H9 (cell line): ENCODE measurements at regions not wholly inside any gene's neighbourhood (a gene's known extent, or its start where the extent isn't known, plus 50 kb on each side); places are given as distances from the start of the nearest gene placed in this dataset.

ENCODE experiments used
- DNase-seq: peaks from one replicate; pipeline ENCODE4 v3.0.0-alpha.2; 2017
- H2AFZ ChIP-seq: one replicate; pipeline ENCODE4 v1.6.1; 2013; ENCODE audit warnings: mild to moderate bottlenecking, low read length, control low read depth, moderate library complexity
- H2AK5ac ChIP-seq: 2 replicates; pipeline ENCODE4 v1.6.1; 2013; ENCODE audit warnings: low read length, control low read depth, mixed read lengths; ENCODE audit not compliant: insufficient read length
- H2BK120ac ChIP-seq: one replicate; pipeline ENCODE4 v1.6.1; 2013; ENCODE audit warnings: low read depth, mild to moderate bottlenecking, low read length, control low read depth, inconsistent platforms; ENCODE audit not compliant: poor library complexity, severe bottlenecking
- H2BK12ac ChIP-seq: 2 replicates; pipeline ENCODE4 v1.6.1; 2013; ENCODE audit warnings: low read length, control low read depth, mixed read lengths, low read depth; ENCODE audit not compliant: insufficient read length
- H2BK15ac ChIP-seq: 2 replicates; pipeline ENCODE4 v1.6.1; 2013; ENCODE audit warnings: low read depth, low read length, control low read depth
- H2BK20ac ChIP-seq: one replicate; pipeline ENCODE4 v1.6.1; 2013; ENCODE audit warnings: low read depth, mild to moderate bottlenecking, low read length, control low read depth, inconsistent platforms; ENCODE audit not compliant: poor library complexity, severe bottlenecking
- H2BK5ac ChIP-seq: 2 replicates; pipeline ENCODE4 v1.6.1; 2013; ENCODE audit warnings: low read length, control low read depth, mixed read lengths; ENCODE audit not compliant: insufficient read length
- H3K14ac ChIP-seq: 2 replicates; pipeline ENCODE4 v1.6.1; 2013; ENCODE audit warnings: low read length, control low read depth; ENCODE audit not compliant: insufficient read depth
- H3K18ac ChIP-seq: 2 replicates; pipeline ENCODE4 v1.6.1; 2013; ENCODE audit warnings: low read depth, mild to moderate bottlenecking, mixed read lengths, low read length, control low read depth; ENCODE audit not compliant: insufficient read length
- H3K23ac ChIP-seq: 2 replicates; pipeline ENCODE4 v1.6.1; 2013; ENCODE audit warnings: low read length, control low read depth, mixed read lengths, low read depth; ENCODE audit not compliant: insufficient read length
- H3K23me2 ChIP-seq: 2 replicates; pipeline ENCODE4 v1.6.1; 2013; ENCODE audit warnings: low read depth, mild to moderate bottlenecking, mixed read lengths, low read length, control low read depth; ENCODE audit not compliant: insufficient read length, poor library complexity, severe bottlenecking
- H3K27ac ChIP-seq: 2 replicates; pipeline ENCODE4 v1.5.1; 2013; ENCODE audit warnings: low read length, control low read depth, mixed read lengths, low read depth; ENCODE audit not compliant: insufficient read length
- H3K27me3 ChIP-seq: 2 replicates; pipeline ENCODE4 v1.6.1; 2013; ENCODE audit warnings: low read length, control low read depth, inconsistent platforms; ENCODE audit not compliant: insufficient read depth
- H3K4ac ChIP-seq: 2 replicates; pipeline ENCODE4 v1.6.1; 2013; ENCODE audit warnings: low read depth, mild to moderate bottlenecking, control low read depth, inconsistent platforms, low read length, moderate library complexity
- H3K4me1 ChIP-seq: 2 replicates; pipeline ENCODE4 v1.6.1; 2013; ENCODE audit warnings: low read length, control low read depth, inconsistent platforms; ENCODE audit not compliant: insufficient read depth
- H3K4me2 ChIP-seq: 2 replicates; pipeline ENCODE4 v1.6.1; 2013; ENCODE audit warnings: low read length, control low read depth, mixed read lengths; ENCODE audit not compliant: insufficient read length, insufficient read depth
- H3K56ac ChIP-seq: 2 replicates; pipeline ENCODE4 v1.6.1; 2013; ENCODE audit warnings: low read depth, mild to moderate bottlenecking, mixed read lengths, low read length, control low read depth; ENCODE audit not compliant: insufficient read length
- H3K79me1 ChIP-seq: 2 replicates; pipeline ENCODE4 v1.6.1; 2013; ENCODE audit warnings: low read depth, mild to moderate bottlenecking, moderate library complexity, low read length, control low read depth, inconsistent platforms; ENCODE audit not compliant: insufficient read depth, poor library complexity, severe bottlenecking
- H3K79me2 ChIP-seq: 2 replicates; pipeline ENCODE4 v1.6.1; 2013; ENCODE audit warnings: low read length, control low read depth, inconsistent platforms; ENCODE audit not compliant: insufficient read depth
- H3K9ac ChIP-seq: 2 replicates; pipeline ENCODE4 v1.6.1; 2013; ENCODE audit warnings: low read length, control low read depth, mixed read lengths; ENCODE audit not compliant: insufficient read length; ENCODE audit errors: extremely low read depth
- H3K9me3 ChIP-seq: one replicate; pipeline ENCODE4 v1.6.1; 2013; ENCODE audit warnings: low read depth, low read length, inconsistent platforms; ENCODE audit not compliant: control insufficient read depth
- H3T11ph ChIP-seq: one replicate; pipeline ENCODE4 v1.6.1; 2013; ENCODE audit warnings: mild to moderate bottlenecking, low read length, control low read depth, inconsistent platforms
- H4K20me1 ChIP-seq: one replicate; pipeline ENCODE4 v1.6.1; 2013; ENCODE audit not compliant: control insufficient read depth, insufficient read length, insufficient read depth
- H4K5ac ChIP-seq: 2 replicates; pipeline ENCODE4 v1.6.1; 2013; ENCODE audit warnings: low read depth, mild to moderate bottlenecking, mixed read lengths, low read length, control low read depth; ENCODE audit not compliant: insufficient read length
- H4K8ac ChIP-seq: replicated peaks from 2 replicates; pipeline ENCODE4 v1.6.1; 2013; ENCODE audit warnings: low read length, control low read depth, mixed read lengths, low read depth; ENCODE audit not compliant: insufficient read length
- H4K91ac ChIP-seq: 2 replicates; pipeline ENCODE4 v1.6.1; 2013; ENCODE audit warnings: low read depth, mild to moderate bottlenecking, moderate library complexity, mixed read lengths, low read length, control low read depth; ENCODE audit not compliant: insufficient read length
- H3K27ac Mint-ChIP-seq, 3 experiments: 2 replicates in 2 of 3; 3 replicates in 1 of 3; pipeline ENCODE4 v1.8.0; 2020 to 2021; ENCODE audit warnings: mixed read lengths in 3 of 3, mild to moderate bottlenecking in 1 of 3, moderate library complexity in 1 of 3
- H3K27me3 Mint-ChIP-seq: 2 replicates; pipeline ENCODE4 v1.8.0; 2021; ENCODE audit warnings: low read depth, mild to moderate bottlenecking, moderate library complexity, mixed read lengths
- H3K36me3 Mint-ChIP-seq, 3 experiments: 2 replicates in 2 of 3; 3 replicates in 1 of 3; pipeline ENCODE4 v1.8.0; 2020 to 2021; ENCODE audit warnings: low read depth in 3 of 3, mixed read lengths in 3 of 3; ENCODE audit not compliant: insufficient read depth in 1 of 3
- H3K4me1 Mint-ChIP-seq, 2 experiments: 2 replicates each; pipeline ENCODE4 v1.8.0; 2020; ENCODE audit warnings: mixed read lengths in 2 of 2
- H3K4me3 Mint-ChIP-seq, 2 experiments: 2 replicates in 1 of 2; 3 replicates in 1 of 2; pipeline ENCODE4 v1.8.0; 2020 to 2021; ENCODE audit warnings: mild to moderate bottlenecking in 2 of 2, mixed read lengths in 2 of 2, moderate library complexity in 1 of 2
- H3K9me3 Mint-ChIP-seq, 2 experiments: 2 replicates in 1 of 2; 3 replicates in 1 of 2; pipeline ENCODE4 v1.8.0; 2020; ENCODE audit warnings: mild to moderate bottlenecking in 2 of 2, mixed read lengths in 2 of 2, moderate library complexity in 1 of 2
- CTCF ChIP-seq: fragments of 200-600 bp; sonication (generic); conservative IDR thresholded peaks from 3 replicates; pipeline ENCODE4 v1.8.0; 2021; ENCODE audit warnings: antibody characterized with exemption, mild to moderate bottlenecking
- WGBS: extraction: QIAGEN DNeasy Blood & Tissue Kit; methylation state at CpG from one replicate; pipeline ENCODE4 v1.1.7; 2013; ENCODE audit warnings: missing lambda C conversion rate, low lambda C conversion rate, mixed read lengths; ENCODE audit not compliant: insufficient read length; ENCODE audit errors: extremely low coverage; 5-methylcytosine and 5-hydroxymethylcytosine counted together

- H3K9me3 Mint-ChIP-seq: no peaks in the 10 kb centered on the region; a peak in 1 of 5 replicates
- no peak overlapping the region for H3K27ac Mint-ChIP-seq
- no peak for DNase-seq
Observed at GRCh38 chr2:118264232-118264990, 176.1 kb downstream of the INSIG2 start.

More at GRCh38 chr2:118264232-118264990, 176.1 kb downstream of the INSIG2 start:
- no peaks in the 10 kb centered on the region for H3K9me3 ChIP-seq
- H3K9ac ChIP-seq: no peak overlapping the region
- no peak overlapping the region for H3K14ac ChIP-seq
- peaks cover 2% of the 10 kb centered on the region; the same call in 1 of the 2 replicates for H3K27me3 Mint-ChIP-seq
- no peaks in the 10 kb centered on the region for H3K36me3 Mint-ChIP-seq
- H3K56ac ChIP-seq: no peak overlapping the region
- H4K20me1 ChIP-seq: no peaks in the 10 kb centered on the region
- H3K4me2 ChIP-seq: no peak overlapping the region
- no peaks in the 10 kb centered on the region for H3K79me2 ChIP-seq
- no peak overlapping the region for H2AK5ac ChIP-seq
- H3K27ac ChIP-seq: no peak overlapping the region
- no peak for TF ChIP-seq CTCF
- no peak overlapping the region for H2BK12ac ChIP-seq
- WGBS: no CpG with 5 or more reads among the region's 7 CpGs
- no peak overlapping the region for H3K23ac ChIP-seq
- no peak overlapping the region for H2BK20ac ChIP-seq
- no peak overlapping the region for H2BK15ac ChIP-seq
- H3K27me3 ChIP-seq: no peaks in the 10 kb centered on the region
- H2BK120ac ChIP-seq: no peak overlapping the region
- H3K23me2 ChIP-seq: no peaks in the 10 kb centered on the region
- no peak overlapping the region for H4K8ac ChIP-seq
- H3K4me1 ChIP-seq: no peaks in the 10 kb centered on the region
- H3K4me1 Mint-ChIP-seq: no peaks in the 10 kb centered on the region
- no peak overlapping the region for H3K18ac ChIP-seq
- no peak overlapping the region for H4K5ac ChIP-seq
- no peaks in the 10 kb centered on the region for H3K79me1 ChIP-seq
- H2BK5ac ChIP-seq: no peak overlapping the region
- H2AFZ ChIP-seq: no peak overlapping the region
- H3K4me3 Mint-ChIP-seq: no peak overlapping the region
- H4K91ac ChIP-seq: no peak overlapping the region
- H3K4ac ChIP-seq: no peak overlapping the region
- H3T11ph ChIP-seq: no peak overlapping the region
